GM12878 (cell line): ENCODE measurements at regions not wholly inside any gene's neighbourhood (a gene's known extent, or its start where the extent isn't known, plus 50 kb on each side); places are given as distances from the start of the nearest gene placed in this dataset.

Source experiments
- CBX5 ChIP-seq: sonication (generic); IDR thresholded peaks from 2 replicates; pipeline ENCODE4 v1.6.1; 2016; ENCODE audit warnings: low read depth, moderate library complexity, mild to moderate bottlenecking, inconsistent platforms
- CEBPZ ChIP-seq: fragments of 150-350 bp; IDR thresholded peaks from 2 replicates; pipeline ENCODE4 v1.6.1; 2016; ENCODE audit warnings: low read depth, low read length
- DPF2 ChIP-seq: fragments of 450-650 bp; IDR thresholded peaks from 2 replicates; pipeline ENCODE4 v1.6.1; 2017; ENCODE audit warnings: mild to moderate bottlenecking
- FOXM1 ChIP-seq: IDR thresholded peaks from 2 replicates; pipeline ENCODE4 v1.6.1; 2012; ENCODE audit warnings: low read depth, mild to moderate bottlenecking, inconsistent platforms, low read length, moderate library complexity
- GATAD2B ChIP-seq: fragments of 450-650 bp; conservative IDR thresholded peaks from 2 replicates; pipeline ENCODE4 v1.6.1; 2017; ENCODE audit warnings: low read depth, mild to moderate bottlenecking, moderate library complexity
- IKZF1 ChIP-seq: fragments of 450-650 bp; conservative IDR thresholded peaks from 2 replicates; pipeline ENCODE4 v1.6.1; 2017; ENCODE audit warnings: antibody characterized with exemption, mild to moderate bottlenecking
- IKZF2 ChIP-seq, 2 experiments: fragments of 450-650 bp; IDR thresholded peaks; 2 replicates each; pipeline ENCODE4 v1.6.1; 2017; ENCODE audit warnings: mild to moderate bottlenecking in 2 of 2, moderate library complexity in 2 of 2
- MEF2A ChIP-seq: IDR thresholded peaks from 2 replicates; pipeline ENCODE4 v1.6.1; 2011; ENCODE audit warnings: low read depth, mild to moderate bottlenecking, low read length, moderate library complexity; ENCODE audit not compliant: insufficient read depth
- MEF2B ChIP-seq: fragments of 450-650 bp; IDR thresholded peaks from 2 replicates; pipeline ENCODE4 v1.6.1; 2018; ENCODE audit warnings: mild to moderate bottlenecking, moderate library complexity; ENCODE audit not compliant: partially characterized antibody, poor library complexity, severe bottlenecking
- MTA2 ChIP-seq: fragments of 450-650 bp; IDR thresholded peaks from 2 replicates; pipeline ENCODE4 v1.6.1; 2016; ENCODE audit warnings: low read depth, mild to moderate bottlenecking, moderate library complexity
- POLR2AphosphoS2 ChIP-seq: IDR thresholded peaks from 2 replicates; pipeline ENCODE4 v1.6.1; 2011; ENCODE audit warnings: low read depth, mild to moderate bottlenecking, low read length, improper control_type of control experiment, moderate library complexity
- RCOR1 ChIP-seq: conservative IDR thresholded peaks from 2 replicates; pipeline ENCODE4 v1.6.1; 2012; ENCODE audit warnings: low read depth, low read length, improper control_type of control experiment
- SPI1 ChIP-seq: IDR thresholded peaks from 2 replicates; pipeline ENCODE4 v1.6.1; 2011; ENCODE audit warnings: low read depth, mild to moderate bottlenecking, low read length, moderate library complexity, borderline replicate concordance; ENCODE audit not compliant: insufficient read depth
- ZBTB40 ChIP-seq: fragments of 450-650 bp; IDR thresholded peaks from 2 replicates; pipeline ENCODE4 v1.6.1; 2016; ENCODE audit warnings: mild to moderate bottlenecking, moderate library complexity, borderline replicate concordance
- ZNF217 ChIP-seq: fragments of 450-650 bp; IDR thresholded peaks from 2 replicates; pipeline ENCODE4 v1.6.1; 2017; ENCODE audit warnings: antibody characterized with exemption, mild to moderate bottlenecking
- ZNF592 ChIP-seq: fragments of 450-650 bp; IDR thresholded peaks from 2 replicates; pipeline ENCODE4 v1.6.1; 2017; ENCODE audit warnings: mild to moderate bottlenecking, moderate library complexity

GRCh38 chr2:185274718-185275484 lies 463.7 kb upstream of the FSIP2 start (continued):
- no peak for TF ChIP-seq CEBPZ
- no peak for TF ChIP-seq CBX5
- no peak for TF ChIP-seq RCOR1
- TF ChIP-seq ZNF592, result no peak
- peak; percentile 84 for TF ChIP-seq MTA2
- peak; percentile 53; the same call in 1 of the 2 replicates for TF ChIP-seq SPI1
- TF ChIP-seq DPF2, result peak; percentile 67
- TF ChIP-seq MEF2B, result peak; percentile 30
- TF ChIP-seq POLR2AphosphoS2, result no peak
- no peak for TF ChIP-seq ZNF217
- peak; percentile 36; the same call in 1 of the 2 replicates for TF ChIP-seq GATAD2B
- no peak for TF ChIP-seq MEF2A
- TF ChIP-seq IKZF1, result peak; percentile 45; the same call in 1 of the 2 replicates
- no peak for TF ChIP-seq FOXM1
- TF ChIP-seq IKZF2 (IDR thresholded peaks at IDR 0.05), result peak; percentile 36 to 42; a peak in 2 of 4 replicates
- TF ChIP-seq ZBTB40, result no peak
